Ovary (tissue), 7 donors: ENCODE measurements at regions not wholly inside any gene's neighbourhood (a gene's known extent, or its start where the extent isn't known, plus 50 kb on each side); places are given as distances from the start of the nearest gene placed in this dataset.

Experiments used
- DNase-seq, 5 donors: peaks; one replicate each; pipeline ENCODE4 v3.0.0-alpha.2; 2019 to 2020
- H3K27ac ChIP-seq, 2 donors: fragments of 200-600 bp; one replicate each; pipeline versions ENCODE4 v1.5.1 to v1.8.0; 2019 to 2022
- H3K27me3 ChIP-seq: fragments of 200-600 bp; one replicate; pipeline ENCODE4 v1.8.0; 2022
- H3K36me3 ChIP-seq: fragments of 200-600 bp; sonication (generic); one replicate; pipeline ENCODE4 v1.5.1; 2019
- H3K4me1 ChIP-seq: one replicate; pipeline ENCODE4 v1.8.1; 2013; ENCODE audit warnings: mild to moderate bottlenecking, moderate library complexity; ENCODE audit not compliant: insufficient read depth
- H3K4me3 ChIP-seq: fragments of 200-600 bp; sonication (generic); one replicate; pipeline ENCODE4 v1.5.1; 2017
- H3K9me3 ChIP-seq, 2 donors: fragments of 200-600 bp in 1 of 2; sonication (generic) in 1 of 2; one replicate each; pipeline versions ENCODE4 v1.5.1 to v1.8.1; 2013 to 2019; ENCODE audit warnings: mild to moderate bottlenecking in 1 of 2, moderate library complexity in 1 of 2
- EP300 ChIP-seq: sonication (generic); formaldehyde crosslinking; IDR thresholded peaks from one replicate; pipeline ENCODE4 v1.6.1; 2017; ENCODE audit warnings: antibody characterized with exemption
- POLR2A ChIP-seq: fragments of 450-650 bp; IDR thresholded peaks from one replicate; pipeline ENCODE4 v1.6.1; 2017; ENCODE audit warnings: antibody characterized with exemption, mild to moderate bottlenecking, moderate library complexity
- WGBS, 3 donors: extraction: QIAGEN DNeasy Blood & Tissue Kit in 1 of 3; methylation state at CpG; one replicate each; pipeline versions ENCODE4 v1.1.5 to v1.1.7; 2013 to 2017; 5-methylcytosine and 5-hydroxymethylcytosine counted together
- intact Hi-C, 4 donors: fragments of 100-400 bp; cut with DNase I; formaldehyde crosslinking; loops; one replicate each; pipeline versions ENCODE4 v1.11.0 to v1.15.1; 2022 to 2023
- TF ChIP-seq, protein P1 (sequence below), 3 donors: fragments of 450-650 bp in 2 of 3; fragments of 200-600 bp in 1 of 3; IDR thresholded peaks; one replicate each; pipeline versions ENCODE4 v1.5.1 to v1.8.0; 2016 to 2022; ENCODE audit warnings: antibody characterized with exemption in 3 of 3, mild to moderate bottlenecking in 1 of 3
- donor health status: DM: no; HTN: no; CAD: no; lungs with moderate emphysema.
- donor health status: DM: no; HTN: no; CAD: no.
- donor health status: Bipolar disorder and iron deficiency.
- donor health status: DM: no; HTN: no; CAD: no.
- donor health status: DM: yes; HTN: yes; CAD: no.

DNA sequence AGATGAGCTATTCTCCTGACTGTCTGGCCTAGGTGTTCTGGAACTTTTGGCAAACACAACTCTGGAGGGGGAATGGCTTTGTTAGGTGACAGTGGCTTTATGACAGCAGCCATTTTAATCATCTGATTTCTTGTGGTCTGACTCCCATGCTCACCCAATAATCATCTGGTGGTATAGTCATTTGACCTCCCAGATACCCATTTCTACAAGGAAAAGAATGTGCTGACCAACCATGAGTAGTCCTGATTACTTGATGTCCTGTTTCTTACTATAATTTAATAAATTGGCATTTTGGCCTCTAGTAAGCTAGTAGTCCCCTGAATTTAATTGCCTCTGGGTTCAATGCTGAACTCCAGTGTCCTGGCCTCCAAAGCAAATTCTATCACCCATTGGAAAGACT, 109.9 kb upstream of the DUSP21 start:
- DNase-seq: no peak
- Histone ChIP-seq H3K9me3 (no peaks in the 10 kb centered on the region), H3K4me3 (no peak overlapping the region), H3K4me1 (no peaks in the 10 kb centered on the region), H3K27ac (no peak overlapping the region), H3K36me3 (no peaks in the 10 kb centered on the region), H3K27me3 (no peaks in the 10 kb centered on the region)
- TF ChIP-seq, protein P1, sequence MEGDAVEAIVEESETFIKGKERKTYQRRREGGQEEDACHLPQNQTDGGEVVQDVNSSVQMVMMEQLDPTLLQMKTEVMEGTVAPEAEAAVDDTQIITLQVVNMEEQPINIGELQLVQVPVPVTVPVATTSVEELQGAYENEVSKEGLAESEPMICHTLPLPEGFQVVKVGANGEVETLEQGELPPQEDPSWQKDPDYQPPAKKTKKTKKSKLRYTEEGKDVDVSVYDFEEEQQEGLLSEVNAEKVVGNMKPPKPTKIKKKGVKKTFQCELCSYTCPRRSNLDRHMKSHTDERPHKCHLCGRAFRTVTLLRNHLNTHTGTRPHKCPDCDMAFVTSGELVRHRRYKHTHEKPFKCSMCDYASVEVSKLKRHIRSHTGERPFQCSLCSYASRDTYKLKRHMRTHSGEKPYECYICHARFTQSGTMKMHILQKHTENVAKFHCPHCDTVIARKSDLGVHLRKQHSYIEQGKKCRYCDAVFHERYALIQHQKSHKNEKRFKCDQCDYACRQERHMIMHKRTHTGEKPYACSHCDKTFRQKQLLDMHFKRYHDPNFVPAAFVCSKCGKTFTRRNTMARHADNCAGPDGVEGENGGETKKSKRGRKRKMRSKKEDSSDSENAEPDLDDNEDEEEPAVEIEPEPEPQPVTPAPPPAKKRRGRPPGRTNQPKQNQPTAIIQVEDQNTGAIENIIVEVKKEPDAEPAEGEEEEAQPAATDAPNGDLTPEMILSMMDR (IDR thresholded peaks at IDR 0.05): no peak
- TF ChIP-seq EP300: no peak
- TF ChIP-seq POLR2A: no peak
- intact Hi-C loops: no loop called here

DNA sequence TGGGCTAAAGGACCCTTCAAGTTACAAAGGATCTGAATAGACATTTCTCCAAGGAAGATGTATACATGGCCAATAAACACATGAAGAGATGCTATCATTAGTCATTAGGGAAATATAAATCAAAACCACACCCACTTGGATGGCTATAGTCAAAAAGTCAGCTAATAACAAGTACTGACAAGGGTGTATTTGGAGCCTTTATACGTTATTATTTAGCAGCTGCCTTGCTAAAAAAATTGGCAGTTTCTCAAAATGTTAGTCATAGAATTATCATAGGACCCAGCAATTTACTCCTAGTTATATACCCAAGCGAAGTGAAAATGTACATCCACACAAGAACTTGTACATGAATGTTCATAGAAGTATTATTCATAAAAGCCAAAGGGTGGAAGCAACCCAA, 112.7 kb upstream of the DUSP21 start:
- intact Hi-C loops: no loop called here
- no peaks in the 10 kb centered on the region for H3K4me1 ChIP-seq
- no peaks in the 10 kb centered on the region for H3K36me3 ChIP-seq
- DNase-seq: no peak
- no peak overlapping the region for H3K4me3 ChIP-seq
- no peaks in the 10 kb centered on the region for H3K27me3 ChIP-seq
- no peak overlapping the region for H3K27ac ChIP-seq
- WGBS, 3 donors: 37 to 42% (median 40%) methylated on average over 2 of the region's 2 CpGs
- no peaks in the 10 kb centered on the region for H3K9me3 ChIP-seq
- TF ChIP-seq EP300 (no peak), POLR2A (no peak)
- TF ChIP-seq, protein P1 (IDR thresholded peaks at IDR 0.05): no peak

DNA sequence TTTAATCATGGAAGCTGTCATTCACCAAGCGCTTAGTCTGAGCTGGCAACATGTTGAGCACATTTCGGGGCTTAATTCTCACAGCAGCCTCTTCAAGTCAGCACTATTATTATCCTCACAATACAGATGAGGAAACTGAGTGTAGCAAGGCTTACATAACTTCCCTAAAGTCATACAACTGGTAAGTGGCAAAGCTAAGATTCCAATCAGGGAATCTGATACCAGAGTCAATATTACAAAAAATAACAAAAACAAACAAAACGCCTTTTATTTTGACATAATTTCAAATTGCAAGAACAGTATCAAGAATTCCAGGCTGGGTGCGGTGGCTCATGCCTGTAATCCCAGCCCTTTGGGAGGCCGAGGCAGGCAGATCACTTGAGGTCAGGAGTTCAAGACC, 120.4 kb upstream of the DUSP21 start:
- TF ChIP-seq, protein P1 (IDR thresholded peaks at IDR 0.05): no peak
- no peak for TF ChIP-seq EP300
- no peak for TF ChIP-seq POLR2A
- no peaks in the 10 kb centered on the region for H3K36me3 ChIP-seq
- DNase-seq: no peak
- no peaks in the 10 kb centered on the region for H3K27me3 ChIP-seq
- H3K4me3 ChIP-seq: no peak overlapping the region
- no peak overlapping the region for H3K27ac ChIP-seq
- intact Hi-C loops: no loop called here
- no peaks in the 10 kb centered on the region for H3K9me3 ChIP-seq
- whole genome bisulfite sequencing, 3 donors: 84 to 91% (median 90%) methylated on average over 5 of the region's 5 CpGs
- no peaks in the 10 kb centered on the region for H3K4me1 ChIP-seq

DNA sequence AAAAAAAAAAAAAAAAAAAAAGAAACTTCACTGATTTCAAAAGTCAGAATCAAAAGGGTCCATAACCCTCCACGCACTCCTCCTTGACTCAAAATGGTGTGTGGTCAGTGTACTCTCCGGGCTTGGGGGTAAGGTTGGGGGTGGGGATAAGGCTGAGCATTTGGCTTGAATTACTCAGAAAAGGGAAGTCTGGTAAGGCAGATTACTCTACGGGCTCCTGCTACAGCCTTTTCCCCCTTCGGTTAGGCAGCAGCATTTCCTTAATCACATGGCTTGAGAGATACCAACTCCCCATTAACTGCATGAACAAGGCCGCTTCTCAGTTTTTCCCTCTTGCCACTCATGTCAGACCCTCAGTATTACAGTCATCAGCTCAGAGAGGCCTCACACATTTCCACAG, 135.4 kb upstream of the DUSP21 start:
- Histone ChIP-seq H3K36me3 (no peaks in the 10 kb centered on the region), H3K9me3 (no peaks in the 10 kb centered on the region), H3K4me3 (no peak overlapping the region), H3K27ac (no peak overlapping the region), H3K4me1 (no peaks in the 10 kb centered on the region), H3K27me3 (no peaks in the 10 kb centered on the region)
- TF ChIP-seq EP300 (no peak), POLR2A (no peak)
- TF ChIP-seq, protein P1 (IDR thresholded peaks at IDR 0.05): no peak
- intact Hi-C loops: no loop called here
- no peak for DNase-seq
- 76 to 87% (median 84%) methylated on average over 5 of the region's 5 CpGs for WGBS, 3 donors
